ENCODE measurements at regions not wholly inside any gene's neighbourhood (a gene's known extent, or its start where the extent isn't known, plus 50 kb on each side); places are given as distances from the start of the nearest gene placed in this dataset.

GRCh38 chr17:5753421-5753820, 169.1 kb upstream of the NLRP1 start:
- Histone ChIP-seq H3K4me3 (no peak overlapping the region), H3K27ac (no peak overlapping the region), H3K4me1 (no peaks in the 10 kb centered on the region), H3K36me3 (no peaks in the 10 kb centered on the region), H3K27me3 (no peaks in the 10 kb centered on the region), H3K9me3 (no peaks in the 10 kb centered on the region)
- no peak for DNase-seq
- no peak for TF ChIP-seq CTCF (IDR thresholded peaks at IDR 0.05)
- no peak for TF ChIP-seq POLR2A (IDR thresholded peaks at IDR 0.05)

- no peaks in the 10 kb centered on the region for H3K36me3 ChIP-seq
- no peak for DNase-seq
- no peaks in the 10 kb centered on the region for H3K9me3 ChIP-seq
- no peaks in the 10 kb centered on the region for H3K4me1 ChIP-seq
- TF ChIP-seq POLR2A (IDR thresholded peaks at IDR 0.05): no peak
- H3K27ac ChIP-seq: no peak overlapping the region
- H3K4me3 ChIP-seq: no peak overlapping the region
- no peaks in the 10 kb centered on the region for H3K27me3 ChIP-seq
Observed at GRCh38 chr17:5757314-5757907, 173.1 kb upstream of the NLRP1 start.

DNA sequence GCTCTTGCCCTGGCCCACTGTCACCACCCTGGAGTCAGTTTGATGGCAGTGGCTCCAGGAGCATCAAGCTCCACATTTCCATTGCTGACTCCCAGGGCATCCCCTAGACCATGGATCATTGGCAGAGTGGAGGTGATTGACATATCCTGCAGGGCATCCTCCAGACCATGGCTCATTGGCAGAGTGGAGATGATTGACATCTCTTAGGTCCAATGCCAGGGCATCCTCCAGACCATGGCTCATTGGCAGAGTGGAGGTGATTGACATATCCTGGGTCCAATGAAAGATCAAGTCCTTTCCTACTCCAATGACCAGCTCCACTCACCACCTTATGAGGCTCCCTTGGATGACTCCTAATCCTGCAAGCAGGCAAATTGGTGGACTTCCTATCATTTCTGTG, 174.3 kb upstream of the NLRP1 start:
- no peak overlapping the region for H3K27ac ChIP-seq
- TF ChIP-seq POLR2A (IDR thresholded peaks at IDR 0.05) (no peak), CTCF (IDR thresholded peaks at IDR 0.05) (no peak)
- H3K36me3 ChIP-seq: no peaks in the 10 kb centered on the region
- H3K27me3 ChIP-seq: no peaks in the 10 kb centered on the region
- no peak overlapping the region for H3K4me3 ChIP-seq
- H3K9me3 ChIP-seq: no peaks in the 10 kb centered on the region
- no peaks in the 10 kb centered on the region for H3K4me1 ChIP-seq
- DNase-seq: peak in 1 of 3 donors; percentile 25

DNA sequence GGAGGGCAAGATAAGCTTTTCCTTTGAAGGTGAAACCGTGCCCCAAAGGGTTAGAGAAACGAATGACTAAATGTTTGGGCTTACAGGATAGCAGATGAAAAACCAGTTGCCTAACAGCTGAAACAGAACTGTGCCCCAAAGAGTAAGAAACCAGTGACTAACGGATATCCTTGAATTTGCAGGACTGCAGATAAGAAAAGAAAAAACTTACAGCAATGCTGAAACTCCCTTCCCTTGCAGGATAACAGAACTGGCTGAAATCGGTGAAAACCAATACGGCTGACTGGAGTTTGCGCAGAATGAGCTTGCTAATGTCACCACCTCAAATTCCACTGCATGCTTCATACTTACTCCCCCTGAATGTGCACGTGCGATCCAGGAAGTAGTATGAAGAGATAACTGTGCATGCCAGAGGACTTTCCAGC, 175.2 kb upstream of the NLRP1 start:
- DNase-seq: no peak
- H3K27ac ChIP-seq: no peak overlapping the region
- H3K36me3 ChIP-seq: no peaks in the 10 kb centered on the region
- no peaks in the 10 kb centered on the region for H3K9me3 ChIP-seq
- no peak overlapping the region for H3K4me3 ChIP-seq
- no peak for TF ChIP-seq CTCF (IDR thresholded peaks at IDR 0.05)
- TF ChIP-seq POLR2A (IDR thresholded peaks at IDR 0.05): no peak
- no peaks in the 10 kb centered on the region for H3K4me1 ChIP-seq
- H3K27me3 ChIP-seq: no peaks in the 10 kb centered on the region

- DNase-seq: no peak
- no peak for TF ChIP-seq POLR2A (IDR thresholded peaks at IDR 0.05)
- TF ChIP-seq CTCF (IDR thresholded peaks at IDR 0.05): no peak
- H3K27ac ChIP-seq: no peak overlapping the region
- H3K36me3 ChIP-seq: no peaks in the 10 kb centered on the region
- H3K9me3 ChIP-seq: no peaks in the 10 kb centered on the region
- no peak overlapping the region for H3K4me3 ChIP-seq
- H3K27me3 ChIP-seq: no peaks in the 10 kb centered on the region
- no peaks in the 10 kb centered on the region for H3K4me1 ChIP-seq
Observed at GRCh38 chr17:5762191-5762590, 177.9 kb upstream of the NLRP1 start.

DNA sequence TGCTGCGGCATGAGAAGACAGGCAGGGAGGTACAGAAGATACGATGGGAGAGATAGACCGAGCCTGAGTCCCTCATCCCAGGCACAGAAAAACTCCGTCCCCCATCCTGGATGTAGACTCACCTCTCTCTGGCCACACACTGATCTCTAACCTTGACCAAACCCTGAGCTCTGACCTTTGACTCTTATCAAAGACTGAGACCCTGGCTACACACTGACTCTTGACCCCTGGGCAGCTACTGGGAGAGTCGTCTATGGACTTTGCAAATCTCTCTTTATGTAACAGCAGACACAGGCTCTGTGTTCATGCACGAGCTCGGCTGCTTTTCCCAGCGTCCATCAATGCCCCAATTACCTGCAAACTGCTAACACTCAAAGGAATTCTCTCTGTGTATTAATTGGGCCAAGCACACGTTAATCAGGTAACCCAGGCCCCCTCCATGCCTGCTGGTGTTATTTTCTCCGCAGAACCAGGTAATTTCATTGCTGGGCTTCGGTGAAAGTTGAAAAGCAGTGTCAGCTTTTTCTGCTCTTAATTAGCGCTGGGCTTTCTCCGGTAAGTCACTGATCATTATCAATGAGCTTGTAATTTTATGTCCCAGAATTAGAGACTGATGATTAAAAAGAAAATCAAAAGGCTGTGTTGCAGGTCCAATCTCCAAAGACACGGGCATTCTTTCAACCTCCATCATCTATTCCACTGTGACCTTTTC, 179.4 kb upstream of the NLRP1 start:
- TF ChIP-seq CTCF (IDR thresholded peaks at IDR 0.05) (no peak), POLR2A (IDR thresholded peaks at IDR 0.05) (no peak)
- H3K4me3 ChIP-seq: no peak overlapping the region
- no peaks in the 10 kb centered on the region for H3K4me1 ChIP-seq
- H3K27me3 ChIP-seq: no peaks in the 10 kb centered on the region
- no peak for DNase-seq
- H3K36me3 ChIP-seq: no peaks in the 10 kb centered on the region
- no peak overlapping the region for H3K27ac ChIP-seq
- no peaks in the 10 kb centered on the region for H3K9me3 ChIP-seq

All from Peyer's patch (tissue), 4 donors.